Thoracic aorta (tissue), 2 donors: ENCODE measurements at regions not wholly inside any gene's neighbourhood (a gene's known extent, or its start where the extent isn't known, plus 50 kb on each side); places are given as distances from the start of the nearest gene placed in this dataset.

ENCODE experiments used
- ATAC-seq: fragments of 150-250 bp; one replicate; pipeline ENCODE4 v1.8.0; 2017; ENCODE audit warnings: low read depth; ENCODE audit not compliant: insufficient number of reproducible peaks, low FRiP score
- DNase-seq: peaks from one replicate; pipeline ENCODE4 v3.0.0-alpha.2; 2020; ENCODE audit warnings: low spot score
- H3K27ac ChIP-seq, 2 donors: fragments of 200-600 bp; sonication (generic); 1 replicate in 1 of 2; 2 replicates in 1 of 2; pipeline ENCODE4 v1.5.1; 2016; ENCODE audit warnings: mild to moderate bottlenecking in 2 of 2, moderate library complexity in 2 of 2
- H3K27me3 ChIP-seq: fragments of 200-600 bp; sonication (generic); replicated peaks from 2 replicates; pipeline ENCODE4 v1.6.0; 2016; ENCODE audit warnings: mild to moderate bottlenecking; ENCODE audit not compliant: insufficient read depth
- H3K36me3 ChIP-seq: fragments of 200-600 bp; sonication (generic); one replicate; pipeline ENCODE4 v1.5.1; 2016
- H3K4me1 ChIP-seq, 2 donors: fragments of 200-600 bp; sonication (generic); 1 replicate in 1 of 2; 2 replicates in 1 of 2; pipeline versions ENCODE4 v1.5.1 to v1.6.0; 2016; ENCODE audit warnings: low read depth in 2 of 2, mild to moderate bottlenecking in 1 of 2; ENCODE audit not compliant: control insufficient read depth in 1 of 2
- H3K4me3 ChIP-seq: fragments of 200-600 bp; sonication (generic); 2 replicates; pipeline ENCODE4 v1.5.1; 2016; ENCODE audit warnings: mild to moderate bottlenecking
- H3K9me3 ChIP-seq: fragments of 200-600 bp; sonication (generic); 2 replicates; pipeline ENCODE4 v1.5.1; 2016
- TF ChIP-seq, protein P1 (sequence below): fragments of 200-600 bp; sonication (generic); IDR thresholded peaks from one replicate; pipeline ENCODE4 v1.5.1; 2019; ENCODE audit warnings: antibody characterized with exemption

DNA sequence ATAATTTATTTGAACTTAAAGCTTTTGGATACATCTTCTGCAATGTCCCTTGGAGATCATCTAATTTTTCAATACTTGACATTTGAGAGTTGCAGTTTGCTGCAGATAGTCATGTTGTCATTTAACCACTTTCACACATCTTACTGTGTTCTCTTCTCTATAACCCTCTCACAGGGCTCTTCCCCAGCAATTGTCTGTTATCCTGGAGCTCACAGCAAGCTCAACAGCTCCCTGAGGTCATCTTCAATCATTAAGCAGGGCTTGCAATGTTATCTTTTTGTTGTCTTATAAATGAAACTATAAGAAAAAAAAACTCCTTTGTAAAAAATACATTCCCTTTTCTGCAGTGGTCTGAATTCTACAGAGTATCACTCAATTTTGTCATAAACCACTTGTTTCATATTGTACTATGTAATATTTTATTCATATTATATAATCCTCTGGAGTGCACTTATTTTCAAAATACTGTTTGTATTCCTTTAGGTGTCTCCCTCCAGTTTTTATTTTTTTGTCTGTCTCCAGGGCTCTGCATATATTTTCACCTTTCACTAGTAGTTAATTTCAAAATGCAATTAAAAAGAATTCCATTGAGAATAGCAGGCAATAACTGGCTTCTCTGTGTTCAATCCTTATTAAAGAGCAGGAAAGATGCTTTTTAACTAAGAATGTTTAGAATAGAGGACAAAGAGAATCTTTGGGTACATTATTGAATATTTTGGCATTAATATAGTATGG lies 106.3 kb upstream of the ARSJ start:
- Histone ChIP-seq H3K27me3 (no peaks in the 10 kb centered on the region), H3K9me3 (no peaks in the 10 kb centered on the region), H3K4me3 (no peak overlapping the region), H3K27ac (no peak overlapping the region), H3K4me1 (no peaks in the 10 kb centered on the region), H3K36me3 (no peaks in the 10 kb centered on the region)
- DNase-seq (no peak), ATAC-seq (no peak)
- TF ChIP-seq, protein P1, sequence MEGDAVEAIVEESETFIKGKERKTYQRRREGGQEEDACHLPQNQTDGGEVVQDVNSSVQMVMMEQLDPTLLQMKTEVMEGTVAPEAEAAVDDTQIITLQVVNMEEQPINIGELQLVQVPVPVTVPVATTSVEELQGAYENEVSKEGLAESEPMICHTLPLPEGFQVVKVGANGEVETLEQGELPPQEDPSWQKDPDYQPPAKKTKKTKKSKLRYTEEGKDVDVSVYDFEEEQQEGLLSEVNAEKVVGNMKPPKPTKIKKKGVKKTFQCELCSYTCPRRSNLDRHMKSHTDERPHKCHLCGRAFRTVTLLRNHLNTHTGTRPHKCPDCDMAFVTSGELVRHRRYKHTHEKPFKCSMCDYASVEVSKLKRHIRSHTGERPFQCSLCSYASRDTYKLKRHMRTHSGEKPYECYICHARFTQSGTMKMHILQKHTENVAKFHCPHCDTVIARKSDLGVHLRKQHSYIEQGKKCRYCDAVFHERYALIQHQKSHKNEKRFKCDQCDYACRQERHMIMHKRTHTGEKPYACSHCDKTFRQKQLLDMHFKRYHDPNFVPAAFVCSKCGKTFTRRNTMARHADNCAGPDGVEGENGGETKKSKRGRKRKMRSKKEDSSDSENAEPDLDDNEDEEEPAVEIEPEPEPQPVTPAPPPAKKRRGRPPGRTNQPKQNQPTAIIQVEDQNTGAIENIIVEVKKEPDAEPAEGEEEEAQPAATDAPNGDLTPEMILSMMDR: no peak

DNA sequence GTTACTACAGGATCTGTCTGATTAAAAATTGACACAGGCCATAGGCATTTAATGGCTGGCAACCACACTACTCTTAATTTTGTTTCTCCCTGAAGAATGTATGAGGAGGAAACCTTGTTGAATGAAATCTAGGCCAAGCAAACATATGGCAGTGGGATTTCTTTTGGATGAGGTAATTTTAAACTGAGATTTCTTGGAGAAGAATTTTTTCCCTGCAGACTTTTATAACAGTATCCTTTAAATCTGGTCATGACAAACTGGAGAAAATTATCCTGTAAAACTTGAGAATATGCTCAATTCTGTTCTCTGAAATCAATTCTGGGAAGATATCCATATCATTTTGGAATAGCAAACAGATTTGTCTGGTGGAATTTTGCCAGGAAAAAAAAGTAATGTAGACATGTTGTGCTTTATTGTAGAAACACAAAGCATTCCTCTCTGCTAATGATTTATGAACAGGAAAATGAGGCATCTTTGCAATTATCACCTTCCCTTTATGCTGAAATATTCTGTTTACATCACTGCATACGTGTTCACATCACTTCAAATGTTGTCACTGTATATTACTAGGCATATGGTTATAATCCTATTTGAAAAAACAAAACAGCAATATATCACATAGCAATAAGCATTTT lies 108.3 kb upstream of the ARSJ start:
- Histone ChIP-seq H3K9me3 (no peaks in the 10 kb centered on the region), H3K4me1 (no peaks in the 10 kb centered on the region), H3K36me3 (no peaks in the 10 kb centered on the region), H3K27ac (no peak overlapping the region), H3K27me3 (no peaks in the 10 kb centered on the region), H3K4me3 (no peak overlapping the region)
- TF ChIP-seq, protein P1: no peak
- ATAC-seq (no peak), DNase-seq (no peak)

DNA sequence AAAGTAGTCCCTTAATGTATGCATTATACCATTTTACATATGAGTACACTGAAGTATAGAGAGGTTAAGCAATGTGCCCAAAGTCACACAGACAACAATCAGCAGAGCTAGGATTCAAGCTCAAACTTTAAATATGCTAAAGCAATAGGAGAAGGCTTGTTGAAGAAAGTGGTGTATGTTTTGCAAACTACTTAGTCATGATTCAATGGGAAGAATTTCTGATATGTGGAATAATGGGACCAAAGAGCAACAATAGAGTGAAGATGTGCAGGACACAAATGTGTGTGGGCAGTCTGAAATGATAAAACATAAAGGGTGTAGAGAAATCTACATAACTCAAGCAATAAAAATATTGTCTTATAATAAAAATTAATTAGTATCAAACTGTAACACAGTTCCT lies 109.0 kb upstream of the ARSJ start:
- H3K9me3 ChIP-seq: no peaks in the 10 kb centered on the region
- H3K27me3 ChIP-seq: no peaks in the 10 kb centered on the region
- no peaks in the 10 kb centered on the region for H3K4me1 ChIP-seq
- ATAC-seq (no peak), DNase-seq (no peak)
- H3K27ac ChIP-seq: no peak overlapping the region
- no peaks in the 10 kb centered on the region for H3K36me3 ChIP-seq
- no peak overlapping the region for H3K4me3 ChIP-seq
- TF ChIP-seq, protein P1: no peak

DNA sequence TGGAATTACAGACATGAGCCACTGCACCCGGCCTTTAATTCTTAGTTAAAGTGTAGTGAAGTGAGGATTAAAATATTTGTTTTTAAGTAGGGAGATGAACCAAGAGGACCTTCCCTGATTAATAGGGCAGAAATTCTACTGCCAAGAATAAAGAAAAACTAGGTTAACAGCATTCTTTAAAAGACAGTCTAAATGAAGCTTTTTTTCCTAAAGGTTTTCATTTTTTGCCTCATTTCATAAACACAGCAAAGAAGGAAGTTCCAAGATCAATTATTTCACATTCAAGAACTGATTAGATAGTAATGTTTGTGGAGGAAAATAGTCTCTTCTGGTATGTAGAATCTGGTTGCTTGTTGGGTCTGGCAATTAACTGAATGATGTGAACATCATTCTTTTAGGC lies 112.1 kb upstream of the ARSJ start:
- no peaks in the 10 kb centered on the region for H3K9me3 ChIP-seq
- TF ChIP-seq, protein P1: no peak
- no peaks in the 10 kb centered on the region for H3K4me1 ChIP-seq
- ATAC-seq: no peak
- H3K4me3 ChIP-seq: no peak overlapping the region
- no peaks in the 10 kb centered on the region for H3K27me3 ChIP-seq
- no peak overlapping the region for H3K27ac ChIP-seq
- no peaks in the 10 kb centered on the region for H3K36me3 ChIP-seq
- DNase-seq: no peak

DNA sequence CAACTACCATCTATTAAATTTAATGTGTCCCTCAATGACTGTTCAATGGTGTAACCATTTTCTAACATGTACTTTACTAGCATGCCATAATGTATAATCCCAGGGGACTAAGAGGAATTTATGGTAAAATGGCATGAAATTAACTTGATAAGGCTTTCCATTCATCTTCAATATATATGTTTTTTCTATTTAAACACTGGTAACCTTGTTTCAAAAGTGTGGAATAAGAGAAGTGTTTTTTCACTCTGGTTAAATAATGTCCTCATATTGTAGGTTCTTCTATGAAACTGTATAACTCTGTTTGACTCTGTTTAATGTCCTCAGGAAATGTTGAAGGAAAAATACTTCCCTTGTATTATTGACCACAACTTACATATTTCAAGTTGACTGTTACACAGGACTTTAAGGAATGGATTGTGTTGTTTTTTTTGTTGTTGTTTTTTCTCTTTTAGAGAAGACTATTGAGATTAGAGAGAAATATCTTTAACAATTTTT lies 113.8 kb upstream of the ARSJ start:
- Histone ChIP-seq H3K4me1 (no peaks in the 10 kb centered on the region), H3K36me3 (no peaks in the 10 kb centered on the region), H3K27me3 (no peaks in the 10 kb centered on the region), H3K4me3 (no peak overlapping the region), H3K27ac (no peak overlapping the region), H3K9me3 (no peaks in the 10 kb centered on the region)
- DNase-seq: no peak
- no peak for ATAC-seq
- TF ChIP-seq, protein P1: no peak
